ENCODE measurements at regions not wholly inside any gene's neighbourhood (a gene's known extent, or its start where the extent isn't known, plus 50 kb on each side); places are given as distances from the start of the nearest gene placed in this dataset.
"Not testable (repeated sequence)": the region's sequence is repeated elsewhere in the genome, so short reads cannot be mapped to it uniquely, and the experiment has no call there.

GRCh38 chr13:53442979-53443378 lies 414.4 kb downstream of the OLFM4 start:
- Histone ChIP-seq H3K4me3 (ENCODE audit: insufficient read depth, low read depth, low read length, poor library complexity, severe bottlenecking) (no peak overlapping the region), H3K9me3 (ENCODE audit: control insufficient read depth, low read length) (no peaks in the 10 kb centered on the region), H3K27me3 (replicated peaks; ENCODE audit: control insufficient read depth, insufficient read depth, low read length, poor library complexity, severe bottlenecking) (no peaks in the 10 kb centered on the region), H3K4me1 (ENCODE audit: control insufficient read depth, insufficient read depth, low read length, poor library complexity, severe bottlenecking) (no peaks in the 10 kb centered on the region), H3K36me3 (ENCODE audit: control insufficient read depth, insufficient read depth, low read length) (no peaks in the 10 kb centered on the region), H3K27ac (ENCODE audit: insufficient read depth, low read length, poor library complexity, severe bottlenecking) (no peak overlapping the region)
- DNase-seq, result no peak

- H3K36me3 ChIP-seq (ENCODE audit: control insufficient read depth, insufficient read depth, low read length), result no peaks in the 10 kb centered on the region
- no peak for DNase-seq
- H3K4me3 ChIP-seq (ENCODE audit: insufficient read depth, low read depth, low read length, poor library complexity, severe bottlenecking), result no peak overlapping the region
- H3K9me3 ChIP-seq (ENCODE audit: control insufficient read depth, low read length), result peaks cover 3% of the 10 kb centered on the region
- H3K27me3 ChIP-seq (replicated peaks; ENCODE audit: control insufficient read depth, insufficient read depth, low read length, poor library complexity, severe bottlenecking), result no peaks in the 10 kb centered on the region
- no peaks in the 10 kb centered on the region for H3K4me1 ChIP-seq (ENCODE audit: control insufficient read depth, insufficient read depth, low read length, poor library complexity, severe bottlenecking)
- H3K27ac ChIP-seq (ENCODE audit: insufficient read depth, low read length, poor library complexity, severe bottlenecking), result no peak overlapping the region
Observed at GRCh38 chr13:53445686-53446085, 417.1 kb downstream of the OLFM4 start.

- no peak for DNase-seq
- H3K27me3 ChIP-seq (replicated peaks; ENCODE audit: control insufficient read depth, insufficient read depth, low read length, poor library complexity, severe bottlenecking), result no peaks in the 10 kb centered on the region
- peaks cover 4% of the 10 kb centered on the region for H3K9me3 ChIP-seq (ENCODE audit: control insufficient read depth, low read length)
- H3K27ac ChIP-seq (ENCODE audit: insufficient read depth, low read length, poor library complexity, severe bottlenecking), result no peak overlapping the region
- H3K4me3 ChIP-seq (ENCODE audit: insufficient read depth, low read depth, low read length, poor library complexity, severe bottlenecking), result no peak overlapping the region
- no peaks in the 10 kb centered on the region for H3K36me3 ChIP-seq (ENCODE audit: control insufficient read depth, insufficient read depth, low read length)
- H3K4me1 ChIP-seq (ENCODE audit: control insufficient read depth, insufficient read depth, low read length, poor library complexity, severe bottlenecking), result no peaks in the 10 kb centered on the region
Observed at GRCh38 chr13:53447456-53447855, 418.8 kb downstream of the OLFM4 start.

- Histone ChIP-seq H3K27me3 (replicated peaks; ENCODE audit: control insufficient read depth, insufficient read depth, low read length, poor library complexity, severe bottlenecking) (no peaks in the 10 kb centered on the region), H3K4me1 (ENCODE audit: control insufficient read depth, insufficient read depth, low read length, poor library complexity, severe bottlenecking) (no peaks in the 10 kb centered on the region), H3K4me3 (ENCODE audit: insufficient read depth, low read depth, low read length, poor library complexity, severe bottlenecking) (no peak overlapping the region), H3K36me3 (ENCODE audit: control insufficient read depth, insufficient read depth, low read length) (no peaks in the 10 kb centered on the region), H3K9me3 (ENCODE audit: control insufficient read depth, low read length) (peaks cover 4% of the 10 kb centered on the region), H3K27ac (ENCODE audit: insufficient read depth, low read length, poor library complexity, severe bottlenecking) (no peak overlapping the region)
- no peak for DNase-seq
Observed at GRCh38 chr13:53447863-53448262, 419.2 kb downstream of the OLFM4 start.

GRCh38 chr13:53452263-53452808 lies 423.7 kb downstream of the OLFM4 start:
- H3K9me3 ChIP-seq (ENCODE audit: control insufficient read depth, low read length); H3K27me3 ChIP-seq (replicated peaks; ENCODE audit: control insufficient read depth, insufficient read depth, low read length, poor library complexity, severe bottlenecking); H3K4me1 ChIP-seq (ENCODE audit: control insufficient read depth, insufficient read depth, low read length, poor library complexity, severe bottlenecking); H3K4me3 ChIP-seq (ENCODE audit: insufficient read depth, low read depth, low read length, poor library complexity, severe bottlenecking); H3K36me3 ChIP-seq (ENCODE audit: control insufficient read depth, insufficient read depth, low read length); DNase-seq; H3K27ac ChIP-seq (ENCODE audit: insufficient read depth, low read length, poor library complexity, severe bottlenecking): not testable (repeated sequence)

GRCh38 chr13:53460796-53461195 lies 432.2 kb downstream of the OLFM4 start:
- H3K36me3 ChIP-seq (ENCODE audit: control insufficient read depth, insufficient read depth, low read length), result no peaks in the 10 kb centered on the region
- DNase-seq, result no peak
- no peaks in the 10 kb centered on the region for H3K4me1 ChIP-seq (ENCODE audit: control insufficient read depth, insufficient read depth, low read length, poor library complexity, severe bottlenecking)
- no peaks in the 10 kb centered on the region for H3K9me3 ChIP-seq (ENCODE audit: control insufficient read depth, low read length)
- no peak overlapping the region for H3K27ac ChIP-seq (ENCODE audit: insufficient read depth, low read length, poor library complexity, severe bottlenecking)
- no peaks in the 10 kb centered on the region for H3K27me3 ChIP-seq (replicated peaks; ENCODE audit: control insufficient read depth, insufficient read depth, low read length, poor library complexity, severe bottlenecking)
- H3K4me3 ChIP-seq (ENCODE audit: insufficient read depth, low read depth, low read length, poor library complexity, severe bottlenecking), result no peak overlapping the region

GRCh38 chr13:53463106-53463505 lies 434.5 kb downstream of the OLFM4 start:
- H3K36me3 ChIP-seq (ENCODE audit: control insufficient read depth, insufficient read depth, low read length), result no peaks in the 10 kb centered on the region
- DNase-seq, result no peak
- no peaks in the 10 kb centered on the region for H3K27me3 ChIP-seq (replicated peaks; ENCODE audit: control insufficient read depth, insufficient read depth, low read length, poor library complexity, severe bottlenecking)
- no peaks in the 10 kb centered on the region for H3K9me3 ChIP-seq (ENCODE audit: control insufficient read depth, low read length)
- H3K4me3 ChIP-seq (ENCODE audit: insufficient read depth, low read depth, low read length, poor library complexity, severe bottlenecking), result no peak overlapping the region
- H3K4me1 ChIP-seq (ENCODE audit: control insufficient read depth, insufficient read depth, low read length, poor library complexity, severe bottlenecking), result no peaks in the 10 kb centered on the region
- H3K27ac ChIP-seq (ENCODE audit: insufficient read depth, low read length, poor library complexity, severe bottlenecking), result no peak overlapping the region

- Histone ChIP-seq H3K4me3 (ENCODE audit: insufficient read depth, low read depth, low read length, poor library complexity, severe bottlenecking) (no peak overlapping the region), H3K4me1 (ENCODE audit: control insufficient read depth, insufficient read depth, low read length, poor library complexity, severe bottlenecking) (no peaks in the 10 kb centered on the region), H3K27ac (ENCODE audit: insufficient read depth, low read length, poor library complexity, severe bottlenecking) (no peak overlapping the region), H3K9me3 (ENCODE audit: control insufficient read depth, low read length) (no peaks in the 10 kb centered on the region), H3K36me3 (ENCODE audit: control insufficient read depth, insufficient read depth, low read length) (no peaks in the 10 kb centered on the region), H3K27me3 (replicated peaks; ENCODE audit: control insufficient read depth, insufficient read depth, low read length, poor library complexity, severe bottlenecking) (no peaks in the 10 kb centered on the region)
- no peak for DNase-seq
Observed at GRCh38 chr13:53466576-53466975, 438.0 kb downstream of the OLFM4 start.

- Histone ChIP-seq H3K27ac (ENCODE audit: insufficient read depth, low read length, poor library complexity, severe bottlenecking) (no peak overlapping the region), H3K9me3 (ENCODE audit: control insufficient read depth, low read length) (no peaks in the 10 kb centered on the region), H3K27me3 (replicated peaks; ENCODE audit: control insufficient read depth, insufficient read depth, low read length, poor library complexity, severe bottlenecking) (no peaks in the 10 kb centered on the region), H3K4me3 (ENCODE audit: insufficient read depth, low read depth, low read length, poor library complexity, severe bottlenecking) (no peak overlapping the region), H3K4me1 (ENCODE audit: control insufficient read depth, insufficient read depth, low read length, poor library complexity, severe bottlenecking) (no peaks in the 10 kb centered on the region), H3K36me3 (ENCODE audit: control insufficient read depth, insufficient read depth, low read length) (no peaks in the 10 kb centered on the region)
- no peak for DNase-seq
Observed at GRCh38 chr13:53473397-53473796, 444.8 kb downstream of the OLFM4 start.

GRCh38 chr13:53474878-53475277 lies 446.3 kb downstream of the OLFM4 start:
- Histone ChIP-seq H3K9me3 (ENCODE audit: control insufficient read depth, low read length) (no peaks in the 10 kb centered on the region), H3K27me3 (replicated peaks; ENCODE audit: control insufficient read depth, insufficient read depth, low read length, poor library complexity, severe bottlenecking) (no peaks in the 10 kb centered on the region), H3K27ac (ENCODE audit: insufficient read depth, low read length, poor library complexity, severe bottlenecking) (no peak overlapping the region), H3K36me3 (ENCODE audit: control insufficient read depth, insufficient read depth, low read length) (no peaks in the 10 kb centered on the region), H3K4me3 (ENCODE audit: insufficient read depth, low read depth, low read length, poor library complexity, severe bottlenecking) (no peak overlapping the region), H3K4me1 (ENCODE audit: control insufficient read depth, insufficient read depth, low read length, poor library complexity, severe bottlenecking) (no peaks in the 10 kb centered on the region)
- no peak for DNase-seq

GRCh38 chr13:53490752-53491151 lies 462.1 kb downstream of the OLFM4 start:
- no peak for DNase-seq
- H3K9me3 ChIP-seq (ENCODE audit: control insufficient read depth, low read length), result no peaks in the 10 kb centered on the region
- H3K4me1 ChIP-seq (ENCODE audit: control insufficient read depth, insufficient read depth, low read length, poor library complexity, severe bottlenecking), result no peaks in the 10 kb centered on the region
- no peak overlapping the region for H3K4me3 ChIP-seq (ENCODE audit: insufficient read depth, low read depth, low read length, poor library complexity, severe bottlenecking)
- no peaks in the 10 kb centered on the region for H3K36me3 ChIP-seq (ENCODE audit: control insufficient read depth, insufficient read depth, low read length)
- H3K27ac ChIP-seq (ENCODE audit: insufficient read depth, low read length, poor library complexity, severe bottlenecking), result no peak overlapping the region
- no peaks in the 10 kb centered on the region for H3K27me3 ChIP-seq (replicated peaks; ENCODE audit: control insufficient read depth, insufficient read depth, low read length, poor library complexity, severe bottlenecking)
